ENCODE measurements at regions not wholly inside any gene's neighbourhood (a gene's known extent, or its start where the extent isn't known, plus 50 kb on each side); places are given as distances from the start of the nearest gene placed in this dataset.

GRCh38 chr3:5567113-5567512 lies 379.6 kb downstream of the EDEM1 start:
- TF ChIP-seq EZH2phosphoT487 (IDR thresholded peaks at IDR 0.05; ENCODE audit: low read length) (no peak), CTCF (IDR thresholded peaks at IDR 0.05; ENCODE audit: low read length) (no peak), EZH2 (optimal IDR thresholded peaks at IDR 0.05; ENCODE audit: low read depth, low read length) (no peak)
